ENCODE measurements at regions not wholly inside any gene's neighbourhood (a gene's known extent, or its start where the extent isn't known, plus 50 kb on each side); places are given as distances from the start of the nearest gene placed in this dataset.

- no peak for DNase-seq (ENCODE audit: low read depth, low spot score)
Measured at GRCh38 chr5:5370059-5370774, 52.3 kb upstream of the ICE1 start.

GRCh38 chr5:5371005-5371404 is 51.5 kb upstream of the ICE1 start:
- DNase-seq (ENCODE audit: low read depth, low spot score): no peak

GRCh38 chr5:5371957-5372356 is 50.5 kb upstream of the ICE1 start:
- peak; percentile 46 for DNase-seq (ENCODE audit: low read depth, low spot score)

GRCh38 chr5:5372511-5372910 is 50.0 kb upstream of the ICE1 start:
- DNase-seq (ENCODE audit: low read depth, low spot score): no peak

Data from ELF-1 (cell line).